SK-N-SH treated with all-trans-retinoic acid at 6 μM for 48 hours (cell line): ENCODE measurements at regions not wholly inside any gene's neighbourhood (a gene's known extent, or its start where the extent isn't known, plus 50 kb on each side); places are given as distances from the start of the nearest gene placed in this dataset.

Source experiments
- ATAC-seq: fragments of 200-7000 bp; cut with Tn5 transposase; 3 replicates; pipeline ENCODE4 v1.9.1; 2020; ENCODE audit warnings: mild to moderate bottlenecking, moderate library complexity
- ARNTL ChIP-seq: fragments of 450-650 bp; formaldehyde crosslinking; IDR thresholded peaks from 2 replicates; pipeline ENCODE4 v1.5.0; 2020; ENCODE audit warnings: low read depth, mild to moderate bottlenecking, moderate library complexity, borderline replicate concordance
- BACH2 ChIP-seq: fragments of 250-450 bp; sonication (Bioruptor Pico); IDR thresholded peaks from 2 replicates; pipeline ENCODE4 v1.9.0; 2021; ENCODE audit warnings: mild to moderate bottlenecking, borderline replicate concordance
- CSDC2 ChIP-seq: fragments of 250-450 bp; sonication (Bioruptor Pico); IDR thresholded peaks from 2 replicates; pipeline ENCODE4 v1.5.0; 2020; ENCODE audit warnings: mild to moderate bottlenecking, moderate library complexity
- CSRNP3 ChIP-seq: fragments of 250-450 bp; sonication (Bioruptor Pico); IDR thresholded peaks from 2 replicates; pipeline ENCODE4 v1.5.1; 2021; ENCODE audit warnings: mild to moderate bottlenecking, moderate library complexity
- GLIS3 ChIP-seq: fragments of 250-450 bp; sonication (Bioruptor Pico); IDR thresholded peaks from 2 replicates; pipeline ENCODE4 v1.5.0; 2020; ENCODE audit warnings: mild to moderate bottlenecking, moderate library complexity
- ISL1 ChIP-seq: fragments of 250-450 bp; sonication (Bioruptor Pico); IDR thresholded peaks from 2 replicates; pipeline ENCODE4 v2.1.2; 2022; ENCODE audit warnings: mild to moderate bottlenecking, moderate library complexity
- OSR1 ChIP-seq: fragments of 250-450 bp; sonication (Bioruptor Pico); IDR thresholded peaks from 2 replicates; pipeline ENCODE4 v1.8.0; 2022; ENCODE audit warnings: moderate library complexity, mild to moderate bottlenecking, inconsistent platforms
- PATZ1 ChIP-seq: fragments of 250-450 bp; sonication (Bioruptor Pico); IDR thresholded peaks from 2 replicates; pipeline ENCODE4 v1.8.0; 2020; ENCODE audit warnings: mild to moderate bottlenecking, moderate library complexity, borderline replicate concordance
- PPARA ChIP-seq: fragments of 250-450 bp; sonication (Bioruptor Pico); IDR thresholded peaks from 2 replicates; pipeline ENCODE4 v1.5.0; 2020; ENCODE audit warnings: mild to moderate bottlenecking, borderline replicate concordance
- RARB ChIP-seq: fragments of 250-450 bp; sonication (Bioruptor Pico); IDR thresholded peaks from 2 replicates; pipeline ENCODE4 v1.8.0; 2021; ENCODE audit warnings: mild to moderate bottlenecking, moderate library complexity
- SNAI2 ChIP-seq: fragments of 250-450 bp; sonication (Bioruptor Pico); IDR thresholded peaks from 2 replicates; pipeline ENCODE4 v1.5.0; 2020; ENCODE audit warnings: mild to moderate bottlenecking, moderate library complexity
- TOX ChIP-seq: fragments of 250-450 bp; sonication (Bioruptor Pico); IDR thresholded peaks from 2 replicates; pipeline ENCODE4 v1.8.0; 2021; ENCODE audit warnings: mild to moderate bottlenecking, moderate library complexity, borderline replicate concordance
- ZC3H10 ChIP-seq: fragments of 250-450 bp; sonication (Bioruptor Pico); IDR thresholded peaks from 2 replicates; pipeline ENCODE4 v1.5.1; 2021; ENCODE audit warnings: mild to moderate bottlenecking, moderate library complexity
- ZFP30 ChIP-seq: fragments of 450-650 bp; formaldehyde crosslinking; IDR thresholded peaks from 2 replicates; pipeline ENCODE4 v1.5.0; 2022; ENCODE audit warnings: mild to moderate bottlenecking, moderate library complexity
- ZNF565 ChIP-seq: fragments of 450-650 bp; formaldehyde crosslinking; conservative IDR thresholded peaks from 2 replicates; pipeline ENCODE4 v1.5.0; 2020; ENCODE audit warnings: low read depth, mild to moderate bottlenecking, moderate library complexity
- ZNF70 ChIP-seq: fragments of 450-650 bp; formaldehyde crosslinking; IDR thresholded peaks from 2 replicates; pipeline ENCODE4 v1.5.0; 2020; ENCODE audit warnings: mild to moderate bottlenecking, moderate library complexity
- ZNF8 ChIP-seq: fragments of 450-650 bp; formaldehyde crosslinking; IDR thresholded peaks from 2 replicates; pipeline ENCODE4 v1.5.0; 2020; ENCODE audit warnings: mild to moderate bottlenecking, moderate library complexity
- TF ChIP-seq, protein P1 (sequence below): fragments of 250-450 bp; sonication (Bioruptor Pico); IDR thresholded peaks from 2 replicates; pipeline ENCODE4 v1.5.1; 2020; ENCODE audit warnings: low read depth, mild to moderate bottlenecking, moderate library complexity
- TF ChIP-seq, protein P2 (sequence below): fragments of 250-450 bp; sonication (Bioruptor Pico); IDR thresholded peaks from 2 replicates; pipeline ENCODE4 v1.8.0; 2021; ENCODE audit warnings: low read depth, mild to moderate bottlenecking, moderate library complexity, borderline replicate concordance
- TF ChIP-seq, protein P3 (sequence below): fragments of 250-450 bp; sonication (Bioruptor Pico); IDR thresholded peaks from 2 replicates; pipeline ENCODE4 v1.5.0; 2020; ENCODE audit warnings: mild to moderate bottlenecking, moderate library complexity

DNA sequence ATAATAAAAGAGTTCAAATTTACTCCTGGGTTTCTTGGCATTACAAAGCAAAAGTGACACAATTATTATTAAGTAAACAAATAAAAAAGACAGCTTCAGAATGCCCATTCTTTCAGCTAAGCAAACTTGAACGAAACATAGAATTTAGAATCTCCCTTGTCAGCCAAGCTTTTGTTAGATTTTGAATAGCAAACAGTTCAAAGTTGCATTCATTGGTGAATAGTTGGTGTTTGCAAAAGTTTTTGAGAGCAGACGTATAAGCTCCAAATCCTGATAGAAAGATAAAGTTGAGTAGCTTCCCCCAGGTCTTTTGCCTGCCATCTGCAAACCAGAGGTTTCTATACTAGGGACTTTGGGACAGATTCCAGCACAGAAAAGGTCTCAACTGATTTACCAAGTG lies 434.3 kb upstream of the TNP1 start:
- no peak for ATAC-seq
- TF ChIP-seq BACH2 (no peak), OSR1 (CRISPR knock-in tag) (no peak), ZFP30 (no peak), CSDC2 (no peak), GLIS3 (no peak), TOX (CRISPR knock-in tag) (no peak)
- TF ChIP-seq, protein P1, sequence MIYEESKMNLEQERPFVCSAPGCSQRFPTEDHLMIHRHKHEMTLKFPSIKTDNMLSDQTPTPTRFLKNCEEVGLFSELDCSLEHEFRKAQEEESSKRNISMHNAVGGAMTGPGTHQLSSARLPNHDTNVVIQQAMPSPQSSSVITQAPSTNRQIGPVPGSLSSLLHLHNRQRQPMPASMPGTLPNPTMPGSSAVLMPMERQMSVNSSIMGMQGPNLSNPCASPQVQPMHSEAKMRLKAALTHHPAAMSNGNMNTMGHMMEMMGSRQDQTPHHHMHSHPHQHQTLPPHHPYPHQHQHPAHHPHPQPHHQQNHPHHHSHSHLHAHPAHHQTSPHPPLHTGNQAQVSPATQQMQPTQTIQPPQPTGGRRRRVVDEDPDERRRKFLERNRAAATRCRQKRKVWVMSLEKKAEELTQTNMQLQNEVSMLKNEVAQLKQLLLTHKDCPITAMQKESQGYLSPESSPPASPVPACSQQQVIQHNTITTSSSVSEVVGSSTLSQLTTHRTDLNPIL = no peak

DNA sequence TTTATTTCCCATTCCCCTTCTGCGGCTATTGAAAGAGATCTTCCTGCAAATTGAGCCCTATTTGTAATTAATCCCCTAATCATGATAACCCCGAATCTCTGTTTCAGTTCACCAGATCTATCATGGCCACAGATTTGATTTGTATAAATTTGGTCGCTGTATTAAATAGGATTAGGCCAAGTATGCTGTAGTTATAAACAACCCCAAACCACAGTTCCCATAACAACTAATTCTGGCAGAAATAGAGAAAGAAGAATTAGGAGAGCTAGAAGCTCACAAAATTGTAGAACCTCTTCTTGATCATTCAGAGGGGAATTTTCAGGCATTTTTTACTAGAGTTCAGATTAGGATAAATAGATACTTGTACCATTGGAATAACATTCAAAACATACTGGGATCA lies 433.7 kb upstream of the TNP1 start:
- TF ChIP-seq, protein P1 = no peak
- TF ChIP-seq ZFP30 (no peak), PATZ1 (CRISPR knock-in tag) (no peak), BACH2 (no peak), ZC3H10 (CRISPR knock-in tag) (no peak), SNAI2 (CRISPR knock-in tag) (no peak), ZNF70 (no peak), ZNF8 (no peak), ISL1 (CRISPR knock-in tag) (no peak), PPARA (no peak), ARNTL (CRISPR knock-in tag) (no peak), TOX (CRISPR knock-in tag) (no peak)
- TF ChIP-seq, protein P2, sequence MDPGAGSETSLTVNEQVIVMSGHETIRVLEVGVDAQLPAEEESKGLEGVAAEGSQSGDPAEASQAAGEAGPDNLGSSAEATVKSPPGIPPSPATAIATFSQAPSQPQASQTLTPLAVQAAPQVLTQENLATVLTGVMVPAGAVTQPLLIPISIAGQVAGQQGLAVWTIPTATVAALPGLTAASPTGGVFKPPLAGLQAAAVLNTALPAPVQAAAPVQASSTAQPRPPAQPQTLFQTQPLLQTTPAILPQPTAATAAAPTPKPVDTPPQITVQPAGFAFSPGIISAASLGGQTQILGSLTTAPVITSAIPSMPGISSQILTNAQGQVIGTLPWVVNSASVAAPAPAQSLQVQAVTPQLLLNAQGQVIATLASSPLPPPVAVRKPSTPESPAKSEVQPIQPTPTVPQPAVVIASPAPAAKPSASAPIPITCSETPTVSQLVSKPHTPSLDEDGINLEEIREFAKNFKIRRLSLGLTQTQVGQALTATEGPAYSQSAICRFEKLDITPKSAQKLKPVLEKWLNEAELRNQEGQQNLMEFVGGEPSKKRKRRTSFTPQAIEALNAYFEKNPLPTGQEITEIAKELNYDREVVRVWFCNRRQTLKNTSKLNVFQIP (CRISPR knock-in tag) = no peak
- TF ChIP-seq, protein P3, sequence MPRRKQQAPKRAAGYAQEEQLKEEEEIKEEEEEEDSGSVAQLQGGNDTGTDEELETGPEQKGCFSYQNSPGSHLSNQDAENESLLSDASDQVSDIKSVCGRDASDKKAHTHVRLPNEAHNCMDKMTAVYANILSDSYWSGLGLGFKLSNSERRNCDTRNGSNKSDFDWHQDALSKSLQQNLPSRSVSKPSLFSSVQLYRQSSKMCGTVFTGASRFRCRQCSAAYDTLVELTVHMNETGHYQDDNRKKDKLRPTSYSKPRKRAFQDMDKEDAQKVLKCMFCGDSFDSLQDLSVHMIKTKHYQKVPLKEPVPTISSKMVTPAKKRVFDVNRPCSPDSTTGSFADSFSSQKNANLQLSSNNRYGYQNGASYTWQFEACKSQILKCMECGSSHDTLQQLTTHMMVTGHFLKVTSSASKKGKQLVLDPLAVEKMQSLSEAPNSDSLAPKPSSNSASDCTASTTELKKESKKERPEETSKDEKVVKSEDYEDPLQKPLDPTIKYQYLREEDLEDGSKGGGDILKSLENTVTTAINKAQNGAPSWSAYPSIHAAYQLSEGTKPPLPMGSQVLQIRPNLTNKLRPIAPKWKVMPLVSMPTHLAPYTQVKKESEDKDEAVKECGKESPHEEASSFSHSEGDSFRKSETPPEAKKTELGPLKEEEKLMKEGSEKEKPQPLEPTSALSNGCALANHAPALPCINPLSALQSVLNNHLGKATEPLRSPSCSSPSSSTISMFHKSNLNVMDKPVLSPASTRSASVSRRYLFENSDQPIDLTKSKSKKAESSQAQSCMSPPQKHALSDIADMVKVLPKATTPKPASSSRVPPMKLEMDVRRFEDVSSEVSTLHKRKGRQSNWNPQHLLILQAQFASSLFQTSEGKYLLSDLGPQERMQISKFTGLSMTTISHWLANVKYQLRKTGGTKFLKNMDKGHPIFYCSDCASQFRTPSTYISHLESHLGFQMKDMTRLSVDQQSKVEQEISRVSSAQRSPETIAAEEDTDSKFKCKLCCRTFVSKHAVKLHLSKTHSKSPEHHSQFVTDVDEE (CRISPR knock-in tag) = no peak
- no peak for ATAC-seq

DNA sequence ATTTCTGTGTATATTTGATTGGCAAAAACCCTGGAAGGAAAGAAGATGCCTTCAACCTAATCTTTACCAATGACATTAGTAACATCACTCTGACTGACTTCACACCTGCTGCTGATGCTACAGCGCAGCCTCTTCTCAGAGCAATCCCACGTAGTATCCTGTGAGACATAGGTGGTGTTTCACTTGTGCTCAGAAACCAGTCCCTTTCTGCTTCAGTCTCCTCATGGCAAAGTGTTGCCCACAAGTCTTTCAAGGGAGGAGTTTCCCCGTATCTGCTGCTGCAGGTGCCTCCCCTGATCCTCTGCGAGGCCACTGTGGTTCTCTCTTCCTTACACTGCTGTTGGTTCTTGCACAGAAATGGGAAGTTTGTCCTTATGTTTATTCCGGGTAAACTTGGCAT lies 433.2 kb upstream of the TNP1 start:
- no peak for ATAC-seq
- TF ChIP-seq, protein P2 (CRISPR knock-in tag) = no peak
- no peak for TF ChIP-seq OSR1 (CRISPR knock-in tag)
- no peak for TF ChIP-seq BACH2
- no peak for TF ChIP-seq CSRNP3
- TF ChIP-seq PPARA = no peak
- TF ChIP-seq GLIS3 = no peak
- TF ChIP-seq ZC3H10 (CRISPR knock-in tag) = no peak
- no peak for TF ChIP-seq ZNF565 (CRISPR knock-in tag)
- TF ChIP-seq ZNF70 = no peak
- TF ChIP-seq RARB (CRISPR knock-in tag) = no peak
- TF ChIP-seq, protein P3 (CRISPR knock-in tag) = no peak
- no peak for TF ChIP-seq ZFP30
- TF ChIP-seq ARNTL (CRISPR knock-in tag) = no peak
- TF ChIP-seq, protein P1 = no peak
